Lung (tissue), 11 donors: ENCODE measurements at regions not wholly inside any gene's neighbourhood (a gene's known extent, or its start where the extent isn't known, plus 50 kb on each side); places are given as distances from the start of the nearest gene placed in this dataset.

Experiments used
- ATAC-seq: fragments of 200-7000 bp; cut with Tn5 transposase; one replicate; pipeline ENCODE4 v1.9.1; 2020; ENCODE audit warnings: moderate number of reproducible peaks; ENCODE audit not compliant: insufficient read depth, low FRiP score
- DNase-seq, 3 donors: peaks; one replicate each; pipeline ENCODE4 v3.0.0-alpha.2; 2013 to 2017
- H3K27ac ChIP-seq, 2 donors: one replicate each; pipeline ENCODE4 v1.5.1; 2013; ENCODE audit warnings: mild to moderate bottlenecking in 2 of 2, moderate library complexity in 2 of 2, control low read depth in 1 of 2, inconsistent platforms in 1 of 2, low read depth in 1 of 2, low read length in 1 of 2
- H3K27me3 ChIP-seq, 3 donors: one replicate each; pipeline ENCODE4 v1.5.1; 2013; ENCODE audit warnings: low read length in 2 of 3; ENCODE audit not compliant: control insufficient read depth in 3 of 3, insufficient read depth in 3 of 3
- H3K36me3 ChIP-seq, 4 donors: one replicate each; pipeline ENCODE4 v1.5.1; 2013; ENCODE audit warnings: low read length in 4 of 4, mild to moderate bottlenecking in 1 of 4, moderate library complexity in 1 of 4; ENCODE audit not compliant: control insufficient read depth in 4 of 4, insufficient read depth in 4 of 4
- H3K4me1 ChIP-seq, 5 donors: one replicate each; pipeline ENCODE4 v1.5.1; 2013; ENCODE audit warnings: low read length in 5 of 5, mild to moderate bottlenecking in 2 of 5, moderate library complexity in 1 of 5; ENCODE audit not compliant: control insufficient read depth in 5 of 5, insufficient read depth in 5 of 5
- H3K4me3 ChIP-seq: one replicate; pipeline ENCODE4 v1.5.1; 2013; ENCODE audit warnings: mild to moderate bottlenecking, control low read depth, moderate library complexity
- H3K9ac ChIP-seq, 2 donors: one replicate each; pipeline ENCODE4 v1.5.1; 2013; ENCODE audit warnings: low read length in 2 of 2, control low read depth in 1 of 2; ENCODE audit not compliant: insufficient read depth in 1 of 2
- H3K9me3 ChIP-seq, 4 donors: one replicate each; pipeline ENCODE4 v1.5.1; 2013; ENCODE audit warnings: low read length in 3 of 4, mild to moderate bottlenecking in 1 of 4, moderate library complexity in 1 of 4; ENCODE audit not compliant: control insufficient read depth in 4 of 4, insufficient read depth in 3 of 4
- WGBS, 2 donors: extraction: QIAGEN DNeasy Blood & Tissue Kit; methylation state at CpG; one replicate each; pipeline ENCODE4 v1.1.7; 2013; 5-methylcytosine and 5-hydroxymethylcytosine counted together
- TF ChIP-seq, protein P1 (sequence below): IDR thresholded peaks from 2 replicates; pipeline ENCODE4 v1.5.1; 2012; ENCODE audit warnings: mild to moderate bottlenecking; ENCODE audit errors: control extremely low read depth, extremely low read depth
- donor health status: control.
- donor health status: control.
- donor health status: Bipolar disorder and iron deficiency.
- donor health status: healthy.
- donor health status: DM: yes; HTN: yes; CAD: no.

DNA sequence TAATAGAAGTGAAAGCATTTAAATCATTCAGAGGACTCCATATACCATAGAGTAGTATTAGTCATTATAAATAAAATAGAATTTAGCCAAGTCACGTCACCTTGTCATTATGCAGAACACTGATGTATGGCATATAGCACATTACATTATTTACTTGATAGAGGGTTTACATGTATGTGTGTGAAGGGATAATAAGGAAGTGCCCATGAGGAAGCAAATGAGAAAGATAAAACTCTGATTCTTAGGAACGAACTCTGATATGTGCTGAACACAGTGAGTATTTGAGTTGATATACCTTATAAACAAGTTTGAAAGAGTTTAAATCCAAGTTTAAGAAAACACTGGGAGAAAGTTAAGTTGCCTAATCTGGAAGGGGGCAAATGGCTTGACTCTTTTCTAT is 160.5 kb upstream of the NDST3 start:
- H3K27me3 ChIP-seq: no peaks in the 10 kb centered on the region
- no peak for DNase-seq
- no peak overlapping the region for H3K4me3 ChIP-seq
- H3K27ac ChIP-seq: no peak overlapping the region
- no peak for ATAC-seq
- WGBS, 2 donors: 68 to 86% methylated on average over 2 of the region's 2 CpGs
- TF ChIP-seq, protein P1, sequence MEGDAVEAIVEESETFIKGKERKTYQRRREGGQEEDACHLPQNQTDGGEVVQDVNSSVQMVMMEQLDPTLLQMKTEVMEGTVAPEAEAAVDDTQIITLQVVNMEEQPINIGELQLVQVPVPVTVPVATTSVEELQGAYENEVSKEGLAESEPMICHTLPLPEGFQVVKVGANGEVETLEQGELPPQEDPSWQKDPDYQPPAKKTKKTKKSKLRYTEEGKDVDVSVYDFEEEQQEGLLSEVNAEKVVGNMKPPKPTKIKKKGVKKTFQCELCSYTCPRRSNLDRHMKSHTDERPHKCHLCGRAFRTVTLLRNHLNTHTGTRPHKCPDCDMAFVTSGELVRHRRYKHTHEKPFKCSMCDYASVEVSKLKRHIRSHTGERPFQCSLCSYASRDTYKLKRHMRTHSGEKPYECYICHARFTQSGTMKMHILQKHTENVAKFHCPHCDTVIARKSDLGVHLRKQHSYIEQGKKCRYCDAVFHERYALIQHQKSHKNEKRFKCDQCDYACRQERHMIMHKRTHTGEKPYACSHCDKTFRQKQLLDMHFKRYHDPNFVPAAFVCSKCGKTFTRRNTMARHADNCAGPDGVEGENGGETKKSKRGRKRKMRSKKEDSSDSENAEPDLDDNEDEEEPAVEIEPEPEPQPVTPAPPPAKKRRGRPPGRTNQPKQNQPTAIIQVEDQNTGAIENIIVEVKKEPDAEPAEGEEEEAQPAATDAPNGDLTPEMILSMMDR: no peak
- no peaks in the 10 kb centered on the region for H3K36me3 ChIP-seq
- H3K4me1 ChIP-seq: no peaks in the 10 kb centered on the region
- H3K9ac ChIP-seq: no peak overlapping the region
- no peaks in the 10 kb centered on the region for H3K9me3 ChIP-seq

DNA sequence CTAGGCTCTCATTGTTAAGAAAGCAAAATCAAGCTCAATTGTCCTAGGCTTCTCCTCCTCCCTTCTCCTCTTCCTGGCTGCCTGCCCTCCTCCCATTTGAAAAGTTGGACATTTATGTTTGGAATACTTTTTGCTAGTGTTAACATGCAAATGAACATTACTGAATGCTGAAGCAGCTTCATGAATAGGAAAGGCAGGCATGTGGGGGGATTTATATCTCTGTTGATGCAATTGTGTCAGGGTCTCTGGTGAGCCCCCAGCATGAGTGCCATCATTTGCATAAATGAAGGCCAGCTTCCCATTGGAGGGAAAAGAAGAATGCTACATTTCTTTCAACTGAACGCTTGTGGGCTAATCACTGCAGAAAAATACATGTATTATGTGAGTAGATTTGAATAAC is 160.1 kb upstream of the NDST3 start:
- TF ChIP-seq, protein P1: no peak
- 77 to 89% methylated on average over 1 of the region's 1 CpG for WGBS, 2 donors
- Histone ChIP-seq H3K27me3 (no peaks in the 10 kb centered on the region), H3K36me3 (no peaks in the 10 kb centered on the region), H3K9me3 (no peaks in the 10 kb centered on the region), H3K9ac (no peak overlapping the region), H3K4me1 (no peaks in the 10 kb centered on the region), H3K27ac (no peak overlapping the region), H3K4me3 (no peak overlapping the region)
- DNase-seq: no peak
- no peak for ATAC-seq

DNA sequence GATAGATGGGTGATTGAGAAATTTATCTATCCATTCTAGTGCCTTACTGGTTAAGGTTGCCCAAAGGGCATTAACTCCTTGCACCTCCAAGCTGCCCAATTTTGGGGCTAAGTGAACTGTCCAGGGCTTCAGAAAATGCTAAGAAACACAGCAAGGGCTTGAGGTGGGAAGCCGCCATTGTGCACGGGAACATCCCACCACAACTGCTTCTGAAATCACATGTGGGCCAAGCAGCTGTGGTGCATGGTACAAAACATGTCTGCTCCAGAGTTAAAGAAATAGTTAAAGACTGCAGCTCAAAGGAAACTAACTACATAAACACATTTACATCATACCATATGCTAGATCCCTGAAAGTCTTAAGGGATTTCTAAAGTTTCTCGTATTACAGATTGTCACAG is 144.3 kb upstream of the NDST3 start:
- H3K4me1 ChIP-seq: no peaks in the 10 kb centered on the region
- H3K9ac ChIP-seq: no peak overlapping the region
- 87 to 93% methylated on average over 3 of the region's 3 CpGs for WGBS, 2 donors
- H3K9me3 ChIP-seq: no peaks in the 10 kb centered on the region
- DNase-seq: no peak
- no peak overlapping the region for H3K4me3 ChIP-seq
- H3K36me3 ChIP-seq: no peaks in the 10 kb centered on the region
- no peak overlapping the region for H3K27ac ChIP-seq
- no peaks in the 10 kb centered on the region for H3K27me3 ChIP-seq
- TF ChIP-seq, protein P1: no peak
- no peak for ATAC-seq

DNA sequence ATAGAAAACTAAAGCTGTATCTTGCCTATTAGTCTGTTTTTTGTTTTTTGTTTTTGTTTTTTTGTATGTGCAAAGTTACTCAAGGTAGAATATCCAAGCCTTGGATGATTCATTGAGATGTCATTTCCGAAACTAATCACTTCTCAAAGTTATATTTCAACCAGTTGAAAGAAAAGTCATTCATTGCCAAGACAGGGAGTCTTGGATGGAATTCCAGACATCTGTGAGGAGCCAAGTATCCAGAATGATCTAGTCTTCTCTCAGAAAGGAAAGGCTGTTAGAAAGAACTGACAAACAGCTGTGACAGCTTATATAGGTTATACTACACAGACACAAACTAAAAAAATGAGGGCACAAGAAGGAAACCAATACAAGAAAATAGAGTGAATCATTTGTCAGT is 141.1 kb upstream of the NDST3 start:
- no peak overlapping the region for H3K4me3 ChIP-seq
- peak in 1 of 3 donors; percentile 2 for DNase-seq
- H3K36me3 ChIP-seq: no peaks in the 10 kb centered on the region
- H3K27me3 ChIP-seq: no peaks in the 10 kb centered on the region
- 55 to 76% methylated on average over 1 of the region's 1 CpG for WGBS, 2 donors
- no peak for ATAC-seq
- H3K4me1 ChIP-seq: no peaks in the 10 kb centered on the region
- no peak overlapping the region for H3K27ac ChIP-seq
- no peaks in the 10 kb centered on the region for H3K9me3 ChIP-seq
- TF ChIP-seq, protein P1: no peak
- no peak overlapping the region for H3K9ac ChIP-seq
